Liver (tissue), 8 donors: ENCODE measurements at regions not wholly inside any gene's neighbourhood (a gene's known extent, or its start where the extent isn't known, plus 50 kb on each side); places are given as distances from the start of the nearest gene placed in this dataset.

Experiments
- DNase-seq: peaks from one replicate; pipeline ENCODE4 v3.0.0-alpha.2; 2017; ENCODE audit warnings: low spot score
- H3K27ac ChIP-seq, 2 donors: one replicate each; pipeline ENCODE4 v1.7.0; 2013; ENCODE audit warnings: inconsistent platforms in 2 of 2, low read length in 2 of 2, control low read depth in 1 of 2, low read depth in 1 of 2, mild to moderate bottlenecking in 1 of 2
- H3K27me3 ChIP-seq, 4 donors: one replicate each; pipeline versions ENCODE4 v1.6.1 to v1.7.0; 2013; ENCODE audit warnings: low read length in 3 of 4, inconsistent platforms in 1 of 4, mild to moderate bottlenecking in 1 of 4, moderate library complexity in 1 of 4; ENCODE audit not compliant: control insufficient read depth in 4 of 4, insufficient read depth in 4 of 4
- H3K36me3 ChIP-seq, 4 donors: one replicate each; pipeline versions ENCODE4 v1.6.1 to v1.7.0; 2013; ENCODE audit warnings: low read length in 3 of 4, mild to moderate bottlenecking in 3 of 4, low read depth in 1 of 4, moderate library complexity in 1 of 4; ENCODE audit not compliant: control insufficient read depth in 4 of 4, insufficient read depth in 3 of 4
- H3K4me1 ChIP-seq, 4 donors: one replicate each; pipeline versions ENCODE4 v1.6.1 to v1.7.0; 2013; ENCODE audit warnings: low read length in 3 of 4, mild to moderate bottlenecking in 3 of 4, moderate library complexity in 1 of 4; ENCODE audit not compliant: control insufficient read depth in 4 of 4, insufficient read depth in 4 of 4
- H3K4me3 ChIP-seq, 3 donors: one replicate each; pipeline versions ENCODE4 v1.6.1 to v1.7.0; 2013; ENCODE audit warnings: low read length in 3 of 3, control low read depth in 1 of 3, low read depth in 1 of 3, mild to moderate bottlenecking in 1 of 3
- H3K9ac ChIP-seq, 2 donors: one replicate each; pipeline ENCODE4 v1.7.0; 2013; ENCODE audit warnings: low read length in 2 of 2, mild to moderate bottlenecking in 2 of 2, moderate library complexity in 2 of 2, control low read depth in 1 of 2, low read depth in 1 of 2
- H3K9me3 ChIP-seq, 4 donors: one replicate each; pipeline versions ENCODE4 v1.6.1 to v1.7.0; 2013; ENCODE audit warnings: low read length in 3 of 4; ENCODE audit not compliant: control insufficient read depth in 4 of 4
- EGR1 ChIP-seq, 2 donors: IDR thresholded peaks; 2 replicates each; pipeline ENCODE4 v1.6.1; 2016 to 2018; ENCODE audit warnings: antibody characterized with exemption in 2 of 2, low read depth in 2 of 2
- FOXA1 ChIP-seq: IDR thresholded peaks from 2 replicates; pipeline ENCODE4 v1.6.1; 2016; ENCODE audit warnings: antibody characterized with exemption
- FOXA2 ChIP-seq: IDR thresholded peaks from 2 replicates; pipeline ENCODE4 v1.6.1; 2016; ENCODE audit warnings: antibody characterized with exemption
- GABPA ChIP-seq, 2 donors: IDR thresholded peaks in 1 of 2; conservative IDR thresholded peaks in 1 of 2; 2 replicates each; pipeline ENCODE4 v1.6.1; 2016; ENCODE audit warnings: antibody characterized with exemption in 2 of 2, mild to moderate bottlenecking in 1 of 2, moderate library complexity in 1 of 2
- HNF4G ChIP-seq: IDR thresholded peaks from 2 replicates; pipeline ENCODE4 v1.6.1; 2016; ENCODE audit warnings: antibody characterized with exemption
- MAX ChIP-seq: IDR thresholded peaks from 2 replicates; pipeline ENCODE4 v1.6.1; 2016; ENCODE audit warnings: antibody characterized with exemption
- NR2F2 ChIP-seq: IDR thresholded peaks from 2 replicates; pipeline ENCODE4 v1.6.1; 2016; ENCODE audit warnings: antibody characterized with exemption
- REST ChIP-seq: IDR thresholded peaks from 2 replicates; pipeline ENCODE4 v1.6.1; 2016; ENCODE audit warnings: antibody characterized with exemption, mild to moderate bottlenecking
- RXRA ChIP-seq, 2 donors: IDR thresholded peaks; 2 replicates each; pipeline ENCODE4 v1.6.1; 2017 to 2018; ENCODE audit warnings: antibody characterized with exemption in 2 of 2, mild to moderate bottlenecking in 1 of 2
- SP1 ChIP-seq: IDR thresholded peaks from 2 replicates; pipeline ENCODE4 v1.6.1; 2018; ENCODE audit warnings: antibody characterized with exemption, mild to moderate bottlenecking
- YY1 ChIP-seq: IDR thresholded peaks from 2 replicates; pipeline ENCODE4 v1.6.1; 2016; ENCODE audit warnings: antibody characterized with exemption, mild to moderate bottlenecking
- ZBTB33 ChIP-seq: IDR thresholded peaks from 2 replicates; pipeline ENCODE4 v1.6.1; 2016; ENCODE audit warnings: antibody characterized with exemption
- WGBS: extraction: QIAGEN DNeasy Blood & Tissue Kit; methylation state at CpG from one replicate; pipeline ENCODE4 v1.1.7; 2013; 5-methylcytosine and 5-hydroxymethylcytosine counted together
- TF ChIP-seq, protein P1 (sequence below): fragments of 150-350 bp; IDR thresholded peaks from 2 replicates; pipeline ENCODE4 v1.5.1; 2017; ENCODE audit warnings: improper control_type of control experiment, low read depth, low read length; ENCODE audit not compliant: missing input control
- donor health status: healthy.
- donor health status: healthy.
- donor health status: healthy.
- donor health status: healthy.
- donor health status: healthy.

- TF ChIP-seq ZBTB33, result no peak
These were observed 97.3 kb upstream of the SLCO6A1 start (continued) for GRCh38 chr5:102596113-102596512.

DNA sequence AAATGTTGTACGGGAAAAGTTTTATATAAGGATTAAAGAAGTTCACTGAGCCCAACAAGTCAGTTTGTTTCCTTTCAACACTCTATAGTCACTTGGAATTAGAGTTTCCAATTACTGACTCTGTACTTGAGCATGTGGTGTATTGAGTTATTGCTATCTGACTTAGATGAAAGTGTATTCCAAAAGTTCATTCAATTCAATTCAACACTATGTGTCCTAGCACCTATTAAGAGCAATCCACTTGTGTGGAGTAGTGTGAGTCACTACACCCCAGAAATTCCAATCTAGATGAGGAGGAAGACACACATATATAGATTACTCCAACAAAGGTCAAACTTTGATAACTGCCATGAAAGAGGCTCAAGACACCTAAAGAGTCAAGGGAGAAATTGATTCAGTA is 98.2 kb upstream of the SLCO6A1 start:
- no peaks in the 10 kb centered on the region for H3K9me3 ChIP-seq
- H3K27ac ChIP-seq, result no peak overlapping the region
- no peak overlapping the region for H3K9ac ChIP-seq
- H3K27me3 ChIP-seq, result peaks cover 0 to 3% (median 0%) of the 10 kb centered on the region in 4 donors
- no peaks in the 10 kb centered on the region for H3K36me3 ChIP-seq
- H3K4me3 ChIP-seq, result no peak overlapping the region
- no peaks in the 10 kb centered on the region for H3K4me1 ChIP-seq
- no peak for DNase-seq
- 48% methylated on average over 1 of the region's 1 CpG for WGBS
- TF ChIP-seq EGR1 (IDR thresholded peaks at IDR 0.05; ENCODE audit: low read depth in 2 of 2) (no peak), FOXA1 (no peak), HNF4G (no peak), GABPA (IDR thresholded peaks at IDR 0.05 in 1 of 2, conservative IDR thresholded peaks at IDR 0.05 in 1 of 2) (no peak), NR2F2 (no peak), REST (no peak), FOXA2 (no peak), RXRA (IDR thresholded peaks at IDR 0.05) (no peak), YY1 (no peak), ZBTB33 (no peak)
- TF ChIP-seq, protein P1, sequence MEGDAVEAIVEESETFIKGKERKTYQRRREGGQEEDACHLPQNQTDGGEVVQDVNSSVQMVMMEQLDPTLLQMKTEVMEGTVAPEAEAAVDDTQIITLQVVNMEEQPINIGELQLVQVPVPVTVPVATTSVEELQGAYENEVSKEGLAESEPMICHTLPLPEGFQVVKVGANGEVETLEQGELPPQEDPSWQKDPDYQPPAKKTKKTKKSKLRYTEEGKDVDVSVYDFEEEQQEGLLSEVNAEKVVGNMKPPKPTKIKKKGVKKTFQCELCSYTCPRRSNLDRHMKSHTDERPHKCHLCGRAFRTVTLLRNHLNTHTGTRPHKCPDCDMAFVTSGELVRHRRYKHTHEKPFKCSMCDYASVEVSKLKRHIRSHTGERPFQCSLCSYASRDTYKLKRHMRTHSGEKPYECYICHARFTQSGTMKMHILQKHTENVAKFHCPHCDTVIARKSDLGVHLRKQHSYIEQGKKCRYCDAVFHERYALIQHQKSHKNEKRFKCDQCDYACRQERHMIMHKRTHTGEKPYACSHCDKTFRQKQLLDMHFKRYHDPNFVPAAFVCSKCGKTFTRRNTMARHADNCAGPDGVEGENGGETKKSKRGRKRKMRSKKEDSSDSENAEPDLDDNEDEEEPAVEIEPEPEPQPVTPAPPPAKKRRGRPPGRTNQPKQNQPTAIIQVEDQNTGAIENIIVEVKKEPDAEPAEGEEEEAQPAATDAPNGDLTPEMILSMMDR, result no peak

DNA sequence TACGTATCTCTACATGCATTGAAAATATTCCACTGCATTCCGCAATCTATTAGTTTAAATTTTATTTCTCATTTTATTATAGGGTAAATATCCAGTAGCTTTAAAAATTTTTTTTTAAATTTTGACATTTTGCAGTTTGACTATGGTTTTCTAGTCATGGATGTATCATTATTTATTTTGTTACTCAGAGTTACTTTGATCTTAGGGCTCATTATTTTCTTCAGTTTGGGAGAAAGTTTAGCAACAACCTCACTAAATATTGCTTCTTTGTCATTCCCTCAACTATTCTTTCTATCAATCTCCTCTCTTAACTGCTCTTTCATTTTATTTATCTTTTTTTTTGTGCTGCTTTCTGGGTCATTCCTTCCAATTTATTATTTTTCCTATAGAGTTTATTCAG is 100.5 kb upstream of the SLCO6A1 start:
- no peaks in the 10 kb centered on the region for H3K9me3 ChIP-seq
- DNase-seq, result no peak
- H3K27ac ChIP-seq, result no peak overlapping the region
- no peak overlapping the region for H3K4me3 ChIP-seq
- no peaks in the 10 kb centered on the region for H3K4me1 ChIP-seq
- 89% methylated on average over 2 of the region's 2 CpGs for WGBS
- H3K36me3 ChIP-seq, result no peaks in the 10 kb centered on the region
- H3K27me3 ChIP-seq, result peaks cover 0 to 3% (median 0%) of the 10 kb centered on the region in 4 donors
- H3K9ac ChIP-seq, result no peak overlapping the region
- TF ChIP-seq ZBTB33, result no peak
- TF ChIP-seq HNF4G, result no peak
- no peak for TF ChIP-seq SP1
- TF ChIP-seq GABPA (IDR thresholded peaks at IDR 0.05 in 1 of 2, conservative IDR thresholded peaks at IDR 0.05 in 1 of 2), result no peak
- TF ChIP-seq EGR1 (IDR thresholded peaks at IDR 0.05; ENCODE audit: low read depth in 2 of 2), result no peak
- no peak for TF ChIP-seq MAX
- TF ChIP-seq REST, result no peak
- no peak for TF ChIP-seq NR2F2
